Cerebellar cortex (tissue), 1 donor: ENCODE measurements at regions not wholly inside any gene's neighbourhood (a gene's known extent, or its start where the extent isn't known, plus 50 kb on each side); places are given as distances from the start of the nearest gene placed in this dataset.

Source experiments
- DNase-seq: peaks from one replicate; pipeline ENCODE4 v3.0.0-alpha.2; 2015; ENCODE audit warnings: low spot score

GRCh38 chr1:17933501-17933900, 174.1 kb upstream of the IGSF21 start:
- DNase-seq: no peak

GRCh38 chr1:17933971-17934370, 173.6 kb upstream of the IGSF21 start:
- DNase-seq: no peak

GRCh38 chr1:17935230-17935629, 172.4 kb upstream of the IGSF21 start:
- no peak for DNase-seq

- DNase-seq: no peak
Observed at GRCh38 chr1:17941431-17942189, 166.0 kb upstream of the IGSF21 start.

GRCh38 chr1:17943506-17943905, 164.1 kb upstream of the IGSF21 start:
- no peak for DNase-seq

GRCh38 chr1:17944646-17945045, 163.0 kb upstream of the IGSF21 start:
- DNase-seq: no peak

GRCh38 chr1:17946434-17946833, 161.2 kb upstream of the IGSF21 start:
- no peak for DNase-seq

GRCh38 chr1:17948594-17948993, 159.0 kb upstream of the IGSF21 start:
- DNase-seq: no peak

GRCh38 chr1:17949511-17949910, 158.1 kb upstream of the IGSF21 start:
- no peak for DNase-seq

GRCh38 chr1:17950728-17951127, 156.9 kb upstream of the IGSF21 start:
- no peak for DNase-seq

- DNase-seq: no peak
Observed at GRCh38 chr1:17952506-17952905, 155.1 kb upstream of the IGSF21 start.

- no peak for DNase-seq
Observed at GRCh38 chr1:17953921-17954320, 153.7 kb upstream of the IGSF21 start.

- DNase-seq: no peak
Observed at GRCh38 chr1:17955302-17956285, 152.0 kb upstream of the IGSF21 start.

- DNase-seq: no peak
Observed at GRCh38 chr1:17957588-17958267, 149.9 kb upstream of the IGSF21 start.

- DNase-seq: no peak
Observed at GRCh38 chr1:17958704-17959103, 148.9 kb upstream of the IGSF21 start.

GRCh38 chr1:17963513-17963912, 144.1 kb upstream of the IGSF21 start:
- DNase-seq: no peak

GRCh38 chr1:17965515-17966100, 142.0 kb upstream of the IGSF21 start:
- no peak for DNase-seq

GRCh38 chr1:17966341-17966740, 141.3 kb upstream of the IGSF21 start:
- DNase-seq: no peak

- no peak for DNase-seq
Observed at GRCh38 chr1:17967623-17968255, 139.9 kb upstream of the IGSF21 start.

GRCh38 chr1:17970757-17971156, 136.8 kb upstream of the IGSF21 start:
- DNase-seq: no peak

- DNase-seq: no peak
Observed at GRCh38 chr1:17973694-17974093, 133.9 kb upstream of the IGSF21 start.

GRCh38 chr1:17976854-17977253, 130.7 kb upstream of the IGSF21 start:
- no peak for DNase-seq
